DND-41 (cell line): ENCODE measurements at regions not wholly inside any gene's neighbourhood (a gene's known extent, or its start where the extent isn't known, plus 50 kb on each side); places are given as distances from the start of the nearest gene placed in this dataset.

Experiments used
- ATAC-seq: fragments of 200-7000 bp; cut with Tn5 transposase; 3 replicates; pipeline ENCODE4 v1.9.1; 2021; ENCODE audit warnings: low read depth; ENCODE audit not compliant: insufficient read depth
- DNase-seq: peaks from one replicate; pipeline ENCODE4 v3.0.0-alpha.2; 2020
- H2AFZ ChIP-seq: 2 replicates; pipeline ENCODE4 v1.6.0; 2012; ENCODE audit warnings: low read depth, low read length
- H3K27ac ChIP-seq: 2 replicates; pipeline ENCODE4 v1.5.1; 2012; ENCODE audit warnings: low read length, inconsistent platforms
- H3K27me3 ChIP-seq: fragments of 200-600 bp; sonication (generic); 2 replicates; pipeline ENCODE4 v1.6.0; 2012; ENCODE audit warnings: low read length, mild to moderate bottlenecking, inconsistent platforms; ENCODE audit not compliant: insufficient read depth, poor library complexity
- H3K36me3 ChIP-seq: 2 replicates; pipeline ENCODE4 v1.5.1; 2012; ENCODE audit warnings: low read length, inconsistent platforms; ENCODE audit not compliant: insufficient read depth
- H3K4me1 ChIP-seq: 2 replicates; pipeline ENCODE4 v1.5.1; 2012; ENCODE audit warnings: mild to moderate bottlenecking, low read length; ENCODE audit not compliant: insufficient read depth
- H3K4me2 ChIP-seq: 2 replicates; pipeline ENCODE4 v1.6.0; 2012; ENCODE audit warnings: mild to moderate bottlenecking, moderate library complexity, low read length, inconsistent platforms; ENCODE audit not compliant: insufficient read depth
- H3K4me3 ChIP-seq, 2 experiments: fragments of 200-600 bp in 1 of 2; shearing (Covaris generic) in 1 of 2; 2 replicates each; pipeline ENCODE4 v1.5.1; 2012 to 2016; ENCODE audit warnings: inconsistent platforms in 2 of 2, low read length in 2 of 2, mild to moderate bottlenecking in 2 of 2, low read depth in 1 of 2, moderate library complexity in 1 of 2
- H3K79me2 ChIP-seq: 2 replicates; pipeline ENCODE4 v1.6.0; 2012; ENCODE audit warnings: low read length, inconsistent platforms; ENCODE audit not compliant: insufficient read depth
- H3K9ac ChIP-seq: 2 replicates; pipeline ENCODE4 v1.6.0; 2012; ENCODE audit warnings: low read depth, mild to moderate bottlenecking, inconsistent platforms, low read length, moderate library complexity
- H3K9me3 ChIP-seq: 2 replicates; pipeline ENCODE4 v1.5.1; 2012; ENCODE audit warnings: low read length, moderate library complexity, mild to moderate bottlenecking, inconsistent platforms; ENCODE audit not compliant: insufficient read depth, severe bottlenecking
- H4K20me1 ChIP-seq: 2 replicates; pipeline ENCODE4 v1.6.0; 2012; ENCODE audit warnings: low read length; ENCODE audit not compliant: insufficient read depth
- EZH2 ChIP-seq: IDR thresholded peaks from 3 replicates; pipeline ENCODE4 v1.6.1; 2012; ENCODE audit warnings: borderline replicate concordance, low read depth, mild to moderate bottlenecking, moderate library complexity, low read length, inconsistent platforms; ENCODE audit not compliant: severe bottlenecking
- TF ChIP-seq, protein P1 (sequence below): IDR thresholded peaks from 2 replicates; pipeline ENCODE4 v1.5.1; 2012; ENCODE audit warnings: borderline replicate concordance, low read length, moderate library complexity, mild to moderate bottlenecking; ENCODE audit not compliant: poor library complexity, severe bottlenecking; ENCODE audit errors: extremely low read depth

DNA sequence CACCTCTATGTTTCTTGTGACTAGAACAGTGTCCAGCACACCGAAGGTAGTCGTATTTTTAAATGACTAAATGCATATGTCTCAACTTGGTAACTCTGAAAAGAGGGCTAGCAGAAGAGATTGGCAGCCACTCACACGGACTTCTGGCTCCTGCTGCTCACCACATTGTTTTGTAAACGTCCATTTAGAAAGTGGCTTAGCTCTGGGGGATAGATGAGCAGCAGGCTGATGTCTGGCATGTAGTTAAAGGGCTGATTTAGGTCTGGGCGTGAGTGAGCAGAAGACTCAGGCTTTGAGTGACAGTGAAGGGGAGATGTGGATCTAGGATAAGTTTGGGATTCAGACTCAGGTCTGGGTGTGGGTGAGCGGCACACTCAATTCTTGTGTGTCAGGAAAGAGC, 372.9 kb upstream of the HS6ST1 start:
- H2AFZ ChIP-seq: no peak overlapping the region
- H3K36me3 ChIP-seq: no peaks in the 10 kb centered on the region
- DNase-seq (no peak), ATAC-seq (no peak)
- no peaks in the 10 kb centered on the region for H3K79me2 ChIP-seq
- no peaks in the 10 kb centered on the region for H3K27me3 ChIP-seq
- no peak overlapping the region for H3K4me3 ChIP-seq
- no peak overlapping the region for H3K27ac ChIP-seq
- no peaks in the 10 kb centered on the region for H3K9me3 ChIP-seq
- TF ChIP-seq EZH2: no peak
- TF ChIP-seq, protein P1, sequence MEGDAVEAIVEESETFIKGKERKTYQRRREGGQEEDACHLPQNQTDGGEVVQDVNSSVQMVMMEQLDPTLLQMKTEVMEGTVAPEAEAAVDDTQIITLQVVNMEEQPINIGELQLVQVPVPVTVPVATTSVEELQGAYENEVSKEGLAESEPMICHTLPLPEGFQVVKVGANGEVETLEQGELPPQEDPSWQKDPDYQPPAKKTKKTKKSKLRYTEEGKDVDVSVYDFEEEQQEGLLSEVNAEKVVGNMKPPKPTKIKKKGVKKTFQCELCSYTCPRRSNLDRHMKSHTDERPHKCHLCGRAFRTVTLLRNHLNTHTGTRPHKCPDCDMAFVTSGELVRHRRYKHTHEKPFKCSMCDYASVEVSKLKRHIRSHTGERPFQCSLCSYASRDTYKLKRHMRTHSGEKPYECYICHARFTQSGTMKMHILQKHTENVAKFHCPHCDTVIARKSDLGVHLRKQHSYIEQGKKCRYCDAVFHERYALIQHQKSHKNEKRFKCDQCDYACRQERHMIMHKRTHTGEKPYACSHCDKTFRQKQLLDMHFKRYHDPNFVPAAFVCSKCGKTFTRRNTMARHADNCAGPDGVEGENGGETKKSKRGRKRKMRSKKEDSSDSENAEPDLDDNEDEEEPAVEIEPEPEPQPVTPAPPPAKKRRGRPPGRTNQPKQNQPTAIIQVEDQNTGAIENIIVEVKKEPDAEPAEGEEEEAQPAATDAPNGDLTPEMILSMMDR: no peak
- H3K9ac ChIP-seq: no peak overlapping the region
- no peak overlapping the region for H3K4me2 ChIP-seq
- H4K20me1 ChIP-seq: no peaks in the 10 kb centered on the region
- peaks cover 31% of the 10 kb centered on the region for H3K4me1 ChIP-seq

DNA sequence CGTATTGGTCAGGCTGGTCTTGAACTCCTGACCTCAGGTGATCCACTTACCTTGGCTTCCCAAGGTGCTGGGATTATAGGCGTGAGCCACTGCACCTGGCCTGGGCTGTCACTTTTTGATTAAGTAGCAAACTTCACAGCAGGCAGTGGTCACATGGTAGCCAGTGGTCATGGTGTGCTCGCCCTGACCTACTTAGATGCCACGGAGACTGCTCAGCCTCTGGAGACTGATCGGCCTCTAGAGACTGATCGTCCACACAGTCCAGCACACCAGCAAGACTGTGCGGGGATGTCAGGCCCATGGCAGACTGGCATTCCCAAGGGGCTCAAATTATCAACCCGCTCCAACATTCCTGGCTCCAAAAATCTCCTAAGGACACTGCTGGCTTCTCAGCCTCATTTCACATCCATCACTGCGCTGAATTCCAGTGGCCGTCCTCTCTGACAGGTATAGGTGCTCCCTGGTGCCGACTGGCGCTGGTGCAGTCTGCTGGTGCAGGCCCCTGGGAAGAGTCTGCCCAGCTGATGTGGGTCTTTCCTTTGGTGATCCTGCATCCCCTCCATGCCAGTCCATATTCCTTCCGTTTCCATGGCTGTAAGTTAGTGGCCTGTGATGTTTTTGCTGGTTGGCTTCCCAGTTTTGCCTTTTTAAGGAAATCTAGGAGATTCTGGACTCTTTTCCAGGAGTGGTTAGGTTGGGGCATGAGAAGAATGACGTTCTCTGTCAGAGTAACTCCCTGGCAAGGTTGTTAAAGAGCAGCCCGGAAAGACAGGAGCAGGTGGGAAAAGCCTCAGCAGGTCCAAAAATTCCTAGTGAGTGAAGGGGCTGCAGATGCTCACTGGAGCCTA, 374.5 kb upstream of the HS6ST1 start:
- H3K27ac ChIP-seq: no peak overlapping the region
- no peak overlapping the region for H2AFZ ChIP-seq
- DNase-seq: no peak
- ATAC-seq: no peak
- no peaks in the 10 kb centered on the region for H3K79me2 ChIP-seq
- TF ChIP-seq, protein P1: no peak
- TF ChIP-seq EZH2: no peak
- H4K20me1 ChIP-seq: no peaks in the 10 kb centered on the region
- H3K36me3 ChIP-seq: no peaks in the 10 kb centered on the region
- peaks cover 18% of the 10 kb centered on the region for H3K4me1 ChIP-seq
- no peaks in the 10 kb centered on the region for H3K27me3 ChIP-seq
- no peak overlapping the region for H3K9ac ChIP-seq
- H3K9me3 ChIP-seq: no peaks in the 10 kb centered on the region
- no peak overlapping the region for H3K4me3 ChIP-seq
- H3K4me2 ChIP-seq: no peak overlapping the region

DNA sequence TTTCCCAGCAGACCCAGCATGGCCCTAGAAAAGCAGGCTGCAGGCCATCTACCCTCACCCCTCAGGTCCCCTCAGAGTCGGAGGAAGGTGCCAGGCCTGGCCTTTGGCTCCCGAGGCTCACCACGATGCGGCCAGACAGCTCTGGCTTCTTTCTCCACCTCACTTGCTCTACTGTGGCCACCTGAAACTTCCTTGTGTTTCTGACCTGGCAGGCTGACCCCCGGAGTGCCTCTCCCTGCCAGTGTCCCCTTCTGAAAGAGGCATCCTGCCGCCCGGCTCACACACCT, 375.0 kb upstream of the HS6ST1 start:
- DNase-seq (no peak), ATAC-seq (no peak)
- Histone ChIP-seq H3K36me3 (no peaks in the 10 kb centered on the region), H3K9me3 (no peaks in the 10 kb centered on the region), H3K9ac (no peak overlapping the region), H2AFZ (no peak overlapping the region), H3K27me3 (no peaks in the 10 kb centered on the region), H4K20me1 (no peaks in the 10 kb centered on the region), H3K27ac (no peak overlapping the region), H3K4me1 (peaks cover 15% of the 10 kb centered on the region), H3K4me3 (no peak overlapping the region), H3K4me2 (no peak overlapping the region), H3K79me2 (no peaks in the 10 kb centered on the region)
- TF ChIP-seq, protein P1: no peak
